ENCODE measurements at regions not wholly inside any gene's neighbourhood (a gene's known extent, or its start where the extent isn't known, plus 50 kb on each side); places are given as distances from the start of the nearest gene placed in this dataset.

DNA sequence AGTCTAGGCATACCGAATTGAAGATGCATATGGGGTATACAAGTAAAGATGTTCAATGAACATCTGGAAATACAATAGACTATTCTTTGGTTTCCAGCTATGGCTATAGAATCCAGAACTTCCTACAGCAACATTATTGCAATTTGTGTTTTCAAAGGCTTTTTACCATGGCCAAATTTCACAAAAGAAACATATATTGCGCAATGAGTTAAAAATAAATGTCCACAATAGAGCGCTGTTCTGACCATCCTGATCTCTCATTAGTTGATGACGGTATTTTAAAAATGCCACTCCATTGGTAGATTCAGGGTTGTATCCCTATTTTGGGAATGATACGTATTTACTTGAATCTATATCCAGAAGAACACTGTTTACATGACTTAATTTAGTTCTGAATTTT, 139.2 kb downstream of the LINC00632 start:
- TF ChIP-seq, protein P1, sequence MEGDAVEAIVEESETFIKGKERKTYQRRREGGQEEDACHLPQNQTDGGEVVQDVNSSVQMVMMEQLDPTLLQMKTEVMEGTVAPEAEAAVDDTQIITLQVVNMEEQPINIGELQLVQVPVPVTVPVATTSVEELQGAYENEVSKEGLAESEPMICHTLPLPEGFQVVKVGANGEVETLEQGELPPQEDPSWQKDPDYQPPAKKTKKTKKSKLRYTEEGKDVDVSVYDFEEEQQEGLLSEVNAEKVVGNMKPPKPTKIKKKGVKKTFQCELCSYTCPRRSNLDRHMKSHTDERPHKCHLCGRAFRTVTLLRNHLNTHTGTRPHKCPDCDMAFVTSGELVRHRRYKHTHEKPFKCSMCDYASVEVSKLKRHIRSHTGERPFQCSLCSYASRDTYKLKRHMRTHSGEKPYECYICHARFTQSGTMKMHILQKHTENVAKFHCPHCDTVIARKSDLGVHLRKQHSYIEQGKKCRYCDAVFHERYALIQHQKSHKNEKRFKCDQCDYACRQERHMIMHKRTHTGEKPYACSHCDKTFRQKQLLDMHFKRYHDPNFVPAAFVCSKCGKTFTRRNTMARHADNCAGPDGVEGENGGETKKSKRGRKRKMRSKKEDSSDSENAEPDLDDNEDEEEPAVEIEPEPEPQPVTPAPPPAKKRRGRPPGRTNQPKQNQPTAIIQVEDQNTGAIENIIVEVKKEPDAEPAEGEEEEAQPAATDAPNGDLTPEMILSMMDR (IDR thresholded peaks at IDR 0.05; ENCODE audit: low read depth, low read length, poor library complexity, severe bottlenecking): no peak
- no peak for TF ChIP-seq EZH2phosphoT487 (IDR thresholded peaks at IDR 0.05; ENCODE audit: borderline replicate concordance, low read length)

All from DOHH2 (cell line).